Neural progenitor cell (in vitro differentiated cells): ENCODE measurements at regions not wholly inside any gene's neighbourhood (a gene's known extent, or its start where the extent isn't known, plus 50 kb on each side); places are given as distances from the start of the nearest gene placed in this dataset.

Experiments
- CTCF ChIP-seq: fragments of 200-600 bp; sonication (generic); IDR thresholded peaks from 2 replicates; pipeline ENCODE4 v1.5.1; 2017; ENCODE audit warnings: antibody characterized with exemption, mild to moderate bottlenecking
- EZH2 ChIP-seq: fragments of 200-600 bp; sonication (generic); IDR thresholded peaks from 2 replicates; pipeline ENCODE4 v1.6.1; 2017; ENCODE audit warnings: antibody characterized with exemption, mild to moderate bottlenecking, moderate library complexity
- EZH2phosphoT487 ChIP-seq: fragments of 200-600 bp; sonication (generic); IDR thresholded peaks from 2 replicates; pipeline ENCODE4 v1.6.1; 2017; ENCODE audit warnings: antibody characterized with exemption

GRCh38 chr5:89276566-89277305 lies 393.8 kb upstream of the MEF2C start:
- TF ChIP-seq CTCF (no peak), EZH2 (no peak), EZH2phosphoT487 (no peak)
